DND-41 (cell line): ENCODE measurements at regions not wholly inside any gene's neighbourhood (a gene's known extent, or its start where the extent isn't known, plus 50 kb on each side); places are given as distances from the start of the nearest gene placed in this dataset.

Experiments
- EZH2 ChIP-seq: IDR thresholded peaks from 3 replicates; pipeline ENCODE4 v1.6.1; 2012; ENCODE audit warnings: borderline replicate concordance, low read depth, mild to moderate bottlenecking, moderate library complexity, low read length, inconsistent platforms; ENCODE audit not compliant: severe bottlenecking
- TF ChIP-seq, protein P1 (sequence below): IDR thresholded peaks from 2 replicates; pipeline ENCODE4 v1.5.1; 2012; ENCODE audit warnings: borderline replicate concordance, low read length, moderate library complexity, mild to moderate bottlenecking; ENCODE audit not compliant: poor library complexity, severe bottlenecking; ENCODE audit errors: extremely low read depth

- TF ChIP-seq, protein P1, sequence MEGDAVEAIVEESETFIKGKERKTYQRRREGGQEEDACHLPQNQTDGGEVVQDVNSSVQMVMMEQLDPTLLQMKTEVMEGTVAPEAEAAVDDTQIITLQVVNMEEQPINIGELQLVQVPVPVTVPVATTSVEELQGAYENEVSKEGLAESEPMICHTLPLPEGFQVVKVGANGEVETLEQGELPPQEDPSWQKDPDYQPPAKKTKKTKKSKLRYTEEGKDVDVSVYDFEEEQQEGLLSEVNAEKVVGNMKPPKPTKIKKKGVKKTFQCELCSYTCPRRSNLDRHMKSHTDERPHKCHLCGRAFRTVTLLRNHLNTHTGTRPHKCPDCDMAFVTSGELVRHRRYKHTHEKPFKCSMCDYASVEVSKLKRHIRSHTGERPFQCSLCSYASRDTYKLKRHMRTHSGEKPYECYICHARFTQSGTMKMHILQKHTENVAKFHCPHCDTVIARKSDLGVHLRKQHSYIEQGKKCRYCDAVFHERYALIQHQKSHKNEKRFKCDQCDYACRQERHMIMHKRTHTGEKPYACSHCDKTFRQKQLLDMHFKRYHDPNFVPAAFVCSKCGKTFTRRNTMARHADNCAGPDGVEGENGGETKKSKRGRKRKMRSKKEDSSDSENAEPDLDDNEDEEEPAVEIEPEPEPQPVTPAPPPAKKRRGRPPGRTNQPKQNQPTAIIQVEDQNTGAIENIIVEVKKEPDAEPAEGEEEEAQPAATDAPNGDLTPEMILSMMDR = no peak
- TF ChIP-seq EZH2 = no peak
Observed at GRCh38 chr14:96997269-96997668, 200.1 kb downstream of the VRK1 start.
